ENCODE measurements at regions not wholly inside any gene's neighbourhood (a gene's known extent, or its start where the extent isn't known, plus 50 kb on each side); places are given as distances from the start of the nearest gene placed in this dataset.

DNA sequence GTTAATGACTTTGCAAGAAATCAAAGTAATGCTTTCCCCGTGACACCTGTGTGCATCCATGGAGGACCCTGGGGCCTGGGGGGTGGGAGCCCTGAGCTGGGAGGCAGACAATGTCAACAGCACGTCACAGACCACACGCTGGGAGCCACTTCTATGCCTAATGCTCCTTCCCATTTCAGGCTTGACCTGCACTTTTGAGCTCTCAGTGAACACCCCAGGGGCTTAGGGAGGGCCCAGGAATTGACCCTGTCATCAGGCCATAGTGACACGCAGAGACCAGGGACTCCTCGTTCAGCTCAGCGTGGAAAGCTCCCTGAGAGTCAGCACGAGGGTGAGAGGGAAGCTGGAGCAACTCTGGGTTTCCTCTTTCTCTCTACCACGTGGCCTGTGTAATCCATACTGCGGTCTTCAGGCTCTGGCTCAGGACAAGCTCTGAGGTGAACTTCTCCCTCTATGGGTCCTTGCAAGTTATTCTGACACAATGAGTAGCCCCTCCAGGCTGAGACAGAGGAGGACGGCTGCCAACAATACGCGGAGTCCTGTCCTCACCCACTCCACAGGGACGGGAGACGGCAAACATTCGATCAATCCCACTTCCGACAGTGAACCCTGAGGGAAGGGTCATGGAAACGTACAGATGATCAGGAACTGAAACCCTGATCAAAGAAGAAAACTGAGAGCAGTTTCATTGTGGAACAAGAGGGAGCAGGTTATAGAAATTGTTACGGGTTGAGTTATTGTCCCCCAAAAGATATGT is 130.8 kb upstream of the IRX4 start:
- Mint-ChIP-seq H3K27me3 (ENCODE audit: low read depth, poor library complexity) (peaks cover 57% of the 10 kb centered on the region), H3K9me3 (no peaks in the 10 kb centered on the region), H3K27ac (peak overlapping the region; percentile 62), H3K4me3 (no peak overlapping the region), H3K4me1 (peaks cover 30% of the 10 kb centered on the region), H3K36me3 (ENCODE audit: low read depth) (no peaks in the 10 kb centered on the region)
- TF ChIP-seq, protein P1, sequence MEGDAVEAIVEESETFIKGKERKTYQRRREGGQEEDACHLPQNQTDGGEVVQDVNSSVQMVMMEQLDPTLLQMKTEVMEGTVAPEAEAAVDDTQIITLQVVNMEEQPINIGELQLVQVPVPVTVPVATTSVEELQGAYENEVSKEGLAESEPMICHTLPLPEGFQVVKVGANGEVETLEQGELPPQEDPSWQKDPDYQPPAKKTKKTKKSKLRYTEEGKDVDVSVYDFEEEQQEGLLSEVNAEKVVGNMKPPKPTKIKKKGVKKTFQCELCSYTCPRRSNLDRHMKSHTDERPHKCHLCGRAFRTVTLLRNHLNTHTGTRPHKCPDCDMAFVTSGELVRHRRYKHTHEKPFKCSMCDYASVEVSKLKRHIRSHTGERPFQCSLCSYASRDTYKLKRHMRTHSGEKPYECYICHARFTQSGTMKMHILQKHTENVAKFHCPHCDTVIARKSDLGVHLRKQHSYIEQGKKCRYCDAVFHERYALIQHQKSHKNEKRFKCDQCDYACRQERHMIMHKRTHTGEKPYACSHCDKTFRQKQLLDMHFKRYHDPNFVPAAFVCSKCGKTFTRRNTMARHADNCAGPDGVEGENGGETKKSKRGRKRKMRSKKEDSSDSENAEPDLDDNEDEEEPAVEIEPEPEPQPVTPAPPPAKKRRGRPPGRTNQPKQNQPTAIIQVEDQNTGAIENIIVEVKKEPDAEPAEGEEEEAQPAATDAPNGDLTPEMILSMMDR (IDR thresholded peaks at IDR 0.05), result no peak
- DNase-seq, result no peak

DNA sequence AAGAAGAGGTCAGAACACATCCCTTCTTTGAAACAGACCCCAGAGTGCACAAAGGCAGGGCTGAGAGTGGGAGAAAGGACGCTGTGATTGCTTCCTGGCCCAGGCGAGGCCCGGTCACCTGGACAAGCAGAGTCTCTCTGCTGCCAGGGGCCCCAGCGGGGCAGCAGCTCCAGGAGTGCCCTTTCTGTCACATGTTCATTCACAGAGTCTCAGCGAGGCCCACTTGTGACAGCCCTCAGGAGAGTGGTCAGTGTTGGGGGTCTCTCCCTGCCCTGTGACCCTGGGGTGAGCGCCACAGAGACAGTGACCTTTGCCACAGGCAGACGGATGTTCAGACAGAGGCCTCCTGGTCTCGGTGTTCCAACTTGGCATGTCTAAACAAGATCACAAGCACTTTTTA is 130.2 kb upstream of the IRX4 start:
- Mint-ChIP-seq H3K4me3 (no peak overlapping the region), H3K36me3 (ENCODE audit: low read depth) (no peaks in the 10 kb centered on the region), H3K27ac (no peak overlapping the region), H3K4me1 (peaks cover 35% of the 10 kb centered on the region), H3K27me3 (ENCODE audit: low read depth, poor library complexity) (peaks cover 51% of the 10 kb centered on the region), H3K9me3 (no peaks in the 10 kb centered on the region)
- no peak for DNase-seq
- TF ChIP-seq, protein P1 (IDR thresholded peaks at IDR 0.05), result no peak

GRCh38 chr5:2011481-2012411 is 129.0 kb upstream of the IRX4 start:
- DNase-seq, result no peak
- H3K9me3 Mint-ChIP-seq, result no peaks in the 10 kb centered on the region
- peak overlapping the region; percentile 50 for H3K27ac Mint-ChIP-seq
- no peak overlapping the region for H3K4me3 Mint-ChIP-seq
- TF ChIP-seq, protein P1 (IDR thresholded peaks at IDR 0.05), result no peak
- H3K27me3 Mint-ChIP-seq (ENCODE audit: low read depth, poor library complexity), result peaks cover 47% of the 10 kb centered on the region
- no peaks in the 10 kb centered on the region for H3K36me3 Mint-ChIP-seq (ENCODE audit: low read depth)
- H3K4me1 Mint-ChIP-seq, result peaks cover 35% of the 10 kb centered on the region

DNA sequence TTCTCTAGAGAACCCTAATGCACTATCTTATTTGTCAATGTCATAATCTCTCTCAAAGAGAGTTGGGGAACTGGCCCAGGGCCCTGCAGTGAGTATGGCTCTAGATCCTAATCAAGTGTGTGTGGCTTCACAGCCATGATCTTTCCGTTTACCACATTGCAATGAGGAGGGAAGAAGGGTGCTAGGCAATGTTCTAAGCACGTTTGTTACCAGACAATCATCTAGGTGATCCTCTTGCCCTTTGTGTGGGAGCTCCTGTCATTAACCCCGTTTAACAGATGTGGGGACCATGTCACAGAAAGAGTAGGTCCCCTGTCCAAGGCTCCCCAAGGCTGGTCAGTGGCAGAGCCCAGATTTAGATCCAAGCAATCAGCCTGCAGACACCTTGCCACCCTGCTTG is 128.2 kb upstream of the IRX4 start:
- no peak for DNase-seq
- peaks cover 42% of the 10 kb centered on the region for H3K27me3 Mint-ChIP-seq (ENCODE audit: low read depth, poor library complexity)

GRCh38 chr5:2009986-2010914 is 127.5 kb upstream of the IRX4 start:
- TF ChIP-seq, protein P1 (IDR thresholded peaks at IDR 0.05), result no peak
- no peak overlapping the region for H3K27ac Mint-ChIP-seq
- no peak overlapping the region for H3K4me3 Mint-ChIP-seq
- no peaks in the 10 kb centered on the region for H3K9me3 Mint-ChIP-seq
- peaks cover 35% of the 10 kb centered on the region for H3K4me1 Mint-ChIP-seq
- no peaks in the 10 kb centered on the region for H3K36me3 Mint-ChIP-seq (ENCODE audit: low read depth)
- no peak for DNase-seq
- H3K27me3 Mint-ChIP-seq (ENCODE audit: low read depth, poor library complexity), result peaks cover 39% of the 10 kb centered on the region

More for the DNA sequence above, 128.2 kb upstream of the IRX4 start:
- peaks cover 35% of the 10 kb centered on the region for H3K4me1 Mint-ChIP-seq
- H3K4me3 Mint-ChIP-seq, result no peak overlapping the region
- TF ChIP-seq, protein P1 (IDR thresholded peaks at IDR 0.05), result no peak
- H3K9me3 Mint-ChIP-seq, result no peaks in the 10 kb centered on the region
- H3K27ac Mint-ChIP-seq, result no peak overlapping the region
- no peaks in the 10 kb centered on the region for H3K36me3 Mint-ChIP-seq (ENCODE audit: low read depth)
